Body of pancreas (tissue), 4 donors: ENCODE measurements at regions not wholly inside any gene's neighbourhood (a gene's known extent, or its start where the extent isn't known, plus 50 kb on each side); places are given as distances from the start of the nearest gene placed in this dataset.

Source experiments
- POLR2A ChIP-seq, 3 donors: fragments of 450-650 bp; IDR thresholded peaks; one replicate each; pipeline ENCODE4 v1.6.1; 2016; ENCODE audit warnings: antibody characterized with exemption in 3 of 3, mild to moderate bottlenecking in 2 of 3
- TF ChIP-seq, protein P1 (sequence below), 7 experiments: fragments of 450-650 bp in 4 of 7; fragments of 200-600 bp in 3 of 7; sonication (generic) in 3 of 7; IDR thresholded peaks; one replicate each; pipeline ENCODE4 v1.5.1; 2016 to 2019; ENCODE audit warnings: antibody characterized with exemption in 7 of 7

DNA sequence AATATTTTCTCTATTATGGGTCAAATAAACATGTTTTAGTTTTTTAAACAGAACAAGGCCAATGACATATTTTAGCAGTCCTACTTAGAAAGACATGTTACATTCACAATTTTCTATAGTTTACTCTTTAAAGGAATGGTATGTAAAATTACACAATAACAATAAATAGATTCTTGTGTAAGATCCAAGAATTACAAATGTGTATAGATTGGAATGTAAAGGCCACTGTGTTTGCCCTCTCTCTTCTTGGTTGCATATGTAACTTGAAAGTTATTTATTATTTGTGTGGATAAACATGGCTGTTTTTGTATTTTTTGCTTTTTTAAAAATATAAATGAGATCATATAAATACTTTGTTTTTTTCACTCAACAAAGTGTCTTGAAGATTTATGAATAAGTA, 979.3 kb upstream of the CELF2 start:
- TF ChIP-seq, protein P1, sequence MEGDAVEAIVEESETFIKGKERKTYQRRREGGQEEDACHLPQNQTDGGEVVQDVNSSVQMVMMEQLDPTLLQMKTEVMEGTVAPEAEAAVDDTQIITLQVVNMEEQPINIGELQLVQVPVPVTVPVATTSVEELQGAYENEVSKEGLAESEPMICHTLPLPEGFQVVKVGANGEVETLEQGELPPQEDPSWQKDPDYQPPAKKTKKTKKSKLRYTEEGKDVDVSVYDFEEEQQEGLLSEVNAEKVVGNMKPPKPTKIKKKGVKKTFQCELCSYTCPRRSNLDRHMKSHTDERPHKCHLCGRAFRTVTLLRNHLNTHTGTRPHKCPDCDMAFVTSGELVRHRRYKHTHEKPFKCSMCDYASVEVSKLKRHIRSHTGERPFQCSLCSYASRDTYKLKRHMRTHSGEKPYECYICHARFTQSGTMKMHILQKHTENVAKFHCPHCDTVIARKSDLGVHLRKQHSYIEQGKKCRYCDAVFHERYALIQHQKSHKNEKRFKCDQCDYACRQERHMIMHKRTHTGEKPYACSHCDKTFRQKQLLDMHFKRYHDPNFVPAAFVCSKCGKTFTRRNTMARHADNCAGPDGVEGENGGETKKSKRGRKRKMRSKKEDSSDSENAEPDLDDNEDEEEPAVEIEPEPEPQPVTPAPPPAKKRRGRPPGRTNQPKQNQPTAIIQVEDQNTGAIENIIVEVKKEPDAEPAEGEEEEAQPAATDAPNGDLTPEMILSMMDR (IDR thresholded peaks at IDR 0.05), result no peak
- TF ChIP-seq POLR2A (IDR thresholded peaks at IDR 0.05), result no peak
